ENCODE measurements at regions not wholly inside any gene's neighbourhood (a gene's known extent, or its start where the extent isn't known, plus 50 kb on each side); places are given as distances from the start of the nearest gene placed in this dataset.

- TF ChIP-seq, protein P1, sequence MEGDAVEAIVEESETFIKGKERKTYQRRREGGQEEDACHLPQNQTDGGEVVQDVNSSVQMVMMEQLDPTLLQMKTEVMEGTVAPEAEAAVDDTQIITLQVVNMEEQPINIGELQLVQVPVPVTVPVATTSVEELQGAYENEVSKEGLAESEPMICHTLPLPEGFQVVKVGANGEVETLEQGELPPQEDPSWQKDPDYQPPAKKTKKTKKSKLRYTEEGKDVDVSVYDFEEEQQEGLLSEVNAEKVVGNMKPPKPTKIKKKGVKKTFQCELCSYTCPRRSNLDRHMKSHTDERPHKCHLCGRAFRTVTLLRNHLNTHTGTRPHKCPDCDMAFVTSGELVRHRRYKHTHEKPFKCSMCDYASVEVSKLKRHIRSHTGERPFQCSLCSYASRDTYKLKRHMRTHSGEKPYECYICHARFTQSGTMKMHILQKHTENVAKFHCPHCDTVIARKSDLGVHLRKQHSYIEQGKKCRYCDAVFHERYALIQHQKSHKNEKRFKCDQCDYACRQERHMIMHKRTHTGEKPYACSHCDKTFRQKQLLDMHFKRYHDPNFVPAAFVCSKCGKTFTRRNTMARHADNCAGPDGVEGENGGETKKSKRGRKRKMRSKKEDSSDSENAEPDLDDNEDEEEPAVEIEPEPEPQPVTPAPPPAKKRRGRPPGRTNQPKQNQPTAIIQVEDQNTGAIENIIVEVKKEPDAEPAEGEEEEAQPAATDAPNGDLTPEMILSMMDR (IDR thresholded peaks at IDR 0.05): no peak
- TF ChIP-seq POLR2A (IDR thresholded peaks at IDR 0.05): no peak
Observed at GRCh38 chr4:24720979-24721378, 74.4 kb upstream of the SOD3 start.

Measured in uterus (tissue), 2 donors.